MV-4-11 (cell line): ENCODE measurements at regions not wholly inside any gene's neighbourhood (a gene's known extent, or its start where the extent isn't known, plus 50 kb on each side); places are given as distances from the start of the nearest gene placed in this dataset.
A peak's percentile ranks its signal among the peaks of the same experiment; 100 is the strongest.

Experiments used
- DNase-seq: peaks from one replicate; lab custom pipeline; 2025; lab: John Stamatoyannopoulos, UW

- DNase-seq, result no peak
Measured at GRCh38 chr4:81946996-81947395, 426.8 kb downstream of the HNRNPD start.

GRCh38 chr4:81930506-81931238 lies 443.1 kb downstream of the HNRNPD start:
- no peak for DNase-seq

- no peak for DNase-seq
Measured at GRCh38 chr4:81923140-81923539, 450.7 kb downstream of the HNRNPD start.

GRCh38 chr4:81922313-81922712 lies 450.6 kb upstream of the RASGEF1B start:
- no peak for DNase-seq

GRCh38 chr4:81921751-81922159 lies 450.0 kb upstream of the RASGEF1B start:
- DNase-seq, result no peak

GRCh38 chr4:81919810-81920209 lies 448.1 kb upstream of the RASGEF1B start:
- no peak for DNase-seq

- no peak for DNase-seq
Measured at GRCh38 chr4:81919223-81919622, 447.5 kb upstream of the RASGEF1B start.

GRCh38 chr4:81915430-81915829 lies 443.7 kb upstream of the RASGEF1B start:
- DNase-seq, result no peak

GRCh38 chr4:81914623-81915022 lies 442.9 kb upstream of the RASGEF1B start:
- no peak for DNase-seq

GRCh38 chr4:81913427-81913879 lies 441.7 kb upstream of the RASGEF1B start:
- peak; percentile 42 for DNase-seq

- DNase-seq, result no peak
Measured at GRCh38 chr4:81912376-81913030, 440.8 kb upstream of the RASGEF1B start.

GRCh38 chr4:81906905-81907304 lies 435.2 kb upstream of the RASGEF1B start:
- no peak for DNase-seq

- no peak for DNase-seq
Measured at GRCh38 chr4:81905971-81906370, 434.3 kb upstream of the RASGEF1B start.

- DNase-seq, result no peak
Measured at GRCh38 chr4:81904121-81904520, 432.4 kb upstream of the RASGEF1B start.

- DNase-seq, result no peak
Measured at GRCh38 chr4:81903212-81903611, 431.5 kb upstream of the RASGEF1B start.

GRCh38 chr4:81898862-81899504 lies 427.3 kb upstream of the RASGEF1B start:
- no peak for DNase-seq

- DNase-seq, result no peak
Measured at GRCh38 chr4:81896936-81897335, 425.2 kb upstream of the RASGEF1B start.

GRCh38 chr4:81891005-81891996 lies 419.6 kb upstream of the RASGEF1B start:
- DNase-seq, result no peak

- DNase-seq, result peak; percentile 20
Measured at GRCh38 chr4:81884986-81885385, 413.3 kb upstream of the RASGEF1B start.

GRCh38 chr4:81883530-81884450 lies 412.1 kb upstream of the RASGEF1B start:
- no peak for DNase-seq

- DNase-seq, result no peak
Measured at GRCh38 chr4:81883004-81883403, 411.3 kb upstream of the RASGEF1B start.
